Mesendoderm (in vitro differentiated cells): ENCODE measurements at regions not wholly inside any gene's neighbourhood (a gene's known extent, or its start where the extent isn't known, plus 50 kb on each side); places are given as distances from the start of the nearest gene placed in this dataset.

Experiments
- DNase-seq: peaks from one replicate; pipeline ENCODE4 v3.0.0; 2013
- H2AK5ac ChIP-seq: 2 replicates; pipeline ENCODE4 v1.6.1; 2013; ENCODE audit warnings: low read length, inconsistent platforms
- H2BK120ac ChIP-seq: 2 replicates; pipeline ENCODE4 v1.6.1; 2013; ENCODE audit warnings: low read depth, mild to moderate bottlenecking, low read length, moderate library complexity, mixed read lengths
- H2BK15ac ChIP-seq: replicated peaks from 2 replicates; pipeline ENCODE4 v1.6.1; 2013; ENCODE audit warnings: low read depth, mild to moderate bottlenecking, moderate library complexity
- H2BK5ac ChIP-seq: 2 replicates; pipeline ENCODE4 v1.6.1; 2013; ENCODE audit warnings: low read length, inconsistent platforms
- H3K18ac ChIP-seq: 2 replicates; pipeline ENCODE4 v1.6.1; 2013; ENCODE audit warnings: mild to moderate bottlenecking, low read length, mixed read lengths
- H3K23ac ChIP-seq: one replicate; pipeline ENCODE4 v1.6.1; 2013; ENCODE audit warnings: low read length
- H3K27ac ChIP-seq: 2 replicates; pipeline ENCODE4 v1.5.1; 2013; ENCODE audit warnings: low read depth, mild to moderate bottlenecking, inconsistent platforms, low read length, moderate library complexity
- H3K27me3 ChIP-seq: 2 replicates; pipeline ENCODE4 v1.6.1; 2013; ENCODE audit warnings: low read length, control low read depth, mild to moderate bottlenecking, inconsistent platforms; ENCODE audit not compliant: insufficient read depth, poor library complexity
- H3K36me3 ChIP-seq: 2 replicates; pipeline ENCODE4 v1.6.1; 2013; ENCODE audit warnings: low read length, inconsistent platforms; ENCODE audit not compliant: control insufficient read depth, insufficient read depth
- H3K4ac ChIP-seq: one replicate; pipeline ENCODE4 v1.6.1; 2013; ENCODE audit warnings: low read depth, mild to moderate bottlenecking, low read length, moderate library complexity
- H3K4me1 ChIP-seq: 2 replicates; pipeline ENCODE4 v1.6.1; 2013; ENCODE audit warnings: low read depth, low read length, inconsistent platforms; ENCODE audit not compliant: control insufficient read depth
- H3K4me2 ChIP-seq: 2 replicates; pipeline ENCODE4 v1.6.1; 2013; ENCODE audit warnings: low read length
- H3K4me3 ChIP-seq: 2 replicates; pipeline ENCODE4 v1.5.1; 2013; ENCODE audit warnings: mild to moderate bottlenecking, low read length
- H3K56ac ChIP-seq: one replicate; pipeline ENCODE4 v1.6.1; 2013; ENCODE audit warnings: low read length
- H3K79me1 ChIP-seq: 2 replicates; pipeline ENCODE4 v1.6.1; 2013; ENCODE audit warnings: low read length, inconsistent platforms
- H3K79me2 ChIP-seq: 2 replicates; pipeline ENCODE4 v1.6.1; 2013; ENCODE audit warnings: mild to moderate bottlenecking, low read length; ENCODE audit not compliant: control insufficient read depth, insufficient read depth
- H3K9ac ChIP-seq: 2 replicates; pipeline ENCODE4 v1.6.1; 2013; ENCODE audit warnings: low read length, inconsistent platforms
- H4K5ac ChIP-seq: one replicate; pipeline ENCODE4 v1.6.1; 2013; ENCODE audit warnings: low read length
- H4K8ac ChIP-seq: one replicate; pipeline ENCODE4 v1.6.1; 2013; ENCODE audit warnings: low read depth, mild to moderate bottlenecking, control low read depth, low read length, moderate library complexity
- WGBS: extraction: QIAGEN DNeasy Blood & Tissue Kit; methylation state at CpG from one replicate; pipeline ENCODE4 v1.1.7; 2013; ENCODE audit warnings: low lambda C conversion rate, missing lambda C conversion rate; ENCODE audit not compliant: insufficient coverage; ENCODE audit errors: extremely low coverage; 5-methylcytosine and 5-hydroxymethylcytosine counted together

DNA sequence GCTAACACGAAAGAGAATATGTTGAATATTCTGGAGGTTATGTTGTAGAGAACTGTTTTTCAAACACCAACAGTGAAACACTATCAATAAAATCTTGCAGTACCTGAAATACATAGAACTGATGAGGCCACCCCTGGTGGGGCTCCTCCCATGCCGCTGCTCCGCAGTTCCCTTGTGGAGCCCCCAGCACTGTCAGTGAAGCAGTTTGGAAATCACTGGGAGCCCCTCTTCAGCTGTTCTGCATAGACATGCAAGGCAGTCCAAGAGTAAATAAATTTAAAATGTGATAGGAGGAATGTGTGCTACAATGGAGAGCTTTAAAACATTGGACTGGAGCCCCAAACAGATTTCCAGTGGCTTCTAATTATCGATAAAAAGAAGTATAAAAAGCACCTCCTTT, 189.4 kb downstream of the FNDC1 start:
- Histone ChIP-seq H4K5ac (no peak overlapping the region), H3K18ac (no peak overlapping the region), H3K27me3 (no peaks in the 10 kb centered on the region), H3K4me2 (no peak overlapping the region), H2BK120ac (no peak overlapping the region), H3K79me2 (no peaks in the 10 kb centered on the region), H3K36me3 (no peaks in the 10 kb centered on the region), H3K4me3 (no peak overlapping the region), H3K4ac (no peak overlapping the region), H3K9ac (no peak overlapping the region), H2AK5ac (no peak overlapping the region), H4K8ac (no peak overlapping the region), H3K4me1 (no peaks in the 10 kb centered on the region), H3K23ac (no peak overlapping the region), H2BK5ac (no peak overlapping the region), H3K79me1 (no peaks in the 10 kb centered on the region), H2BK15ac (no peak overlapping the region), H3K56ac (no peak overlapping the region), H3K27ac (no peak overlapping the region)
- WGBS: no CpG with 5 or more reads among the region's 4 CpGs
- no peak for DNase-seq

DNA sequence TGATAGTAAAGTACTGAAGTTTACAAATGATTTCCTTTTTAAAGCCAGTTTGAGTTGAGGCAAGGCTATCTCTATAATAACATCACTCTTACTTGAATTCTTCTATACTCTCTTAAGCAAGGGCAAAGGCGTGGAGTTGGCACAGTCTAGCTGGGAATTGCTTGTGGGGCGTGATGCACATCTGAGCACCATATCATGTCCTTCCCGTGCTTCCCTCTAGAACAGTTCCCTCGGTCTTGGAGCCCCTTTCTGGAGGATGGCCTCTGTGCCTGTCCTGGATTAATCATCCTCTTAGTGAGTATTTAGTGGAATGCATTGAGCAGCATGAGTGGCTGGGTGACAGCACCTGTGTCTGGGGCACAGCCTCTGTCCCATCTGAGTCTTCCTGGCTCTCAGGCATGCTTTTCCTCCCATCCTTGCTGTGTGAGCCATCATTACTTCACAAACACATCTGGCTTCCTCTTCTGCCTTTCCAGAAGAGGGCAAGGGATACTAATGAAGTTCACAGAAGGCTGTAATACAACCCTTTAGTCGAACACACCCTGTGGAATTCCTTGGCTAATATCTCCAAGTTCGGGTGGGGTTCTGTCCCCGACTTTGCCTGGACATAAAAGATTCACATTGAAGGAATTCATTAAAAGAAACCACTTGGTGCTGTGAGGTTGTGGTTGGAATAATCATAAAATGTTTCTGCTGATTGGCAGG, 188.2 kb downstream of the FNDC1 start:
- Histone ChIP-seq H3K23ac (no peak overlapping the region), H3K4me2 (no peak overlapping the region), H3K27ac (no peak overlapping the region), H3K4me3 (no peak overlapping the region), H3K56ac (no peak overlapping the region), H3K79me1 (no peaks in the 10 kb centered on the region), H3K4ac (no peak overlapping the region), H3K79me2 (no peaks in the 10 kb centered on the region), H4K8ac (no peak overlapping the region), H2BK15ac (no peak overlapping the region), H3K9ac (no peak overlapping the region), H2AK5ac (no peak overlapping the region), H3K18ac (no peak overlapping the region), H3K36me3 (no peaks in the 10 kb centered on the region), H3K4me1 (no peaks in the 10 kb centered on the region), H4K5ac (no peak overlapping the region), H3K27me3 (no peaks in the 10 kb centered on the region), H2BK5ac (no peak overlapping the region), H2BK120ac (no peak overlapping the region)
- no peak for DNase-seq
- no CpG with 5 or more reads among the region's 7 CpGs for WGBS

DNA sequence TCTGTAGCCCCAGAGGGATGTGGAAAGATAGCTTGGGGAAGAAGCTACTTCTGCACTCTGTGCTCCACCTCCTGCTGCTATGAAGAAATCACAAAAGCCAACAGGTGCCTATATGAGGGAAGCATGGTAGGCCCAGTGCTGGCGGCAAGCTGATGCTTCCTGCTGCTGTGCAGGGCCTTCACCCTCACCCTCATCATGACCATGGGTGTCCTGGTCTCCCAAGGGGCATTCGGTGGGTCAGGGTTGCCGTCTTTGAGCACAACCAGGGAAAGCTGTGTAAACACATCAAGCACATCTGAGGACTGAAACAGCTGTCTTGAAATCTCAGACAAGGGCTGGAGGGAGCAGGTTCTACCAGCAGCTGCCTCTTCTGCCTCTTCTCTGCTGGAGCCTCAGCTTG, 184.0 kb downstream of the FNDC1 start:
- H2BK15ac ChIP-seq: no peak overlapping the region
- H2BK5ac ChIP-seq: no peak overlapping the region
- no peaks in the 10 kb centered on the region for H3K36me3 ChIP-seq
- no CpG with 5 or more reads among the region's 3 CpGs for WGBS
- H3K79me1 ChIP-seq: no peaks in the 10 kb centered on the region
- no peak overlapping the region for H3K4ac ChIP-seq
- H3K4me3 ChIP-seq: no peak overlapping the region
- H4K5ac ChIP-seq: no peak overlapping the region
- H2BK120ac ChIP-seq: no peak overlapping the region
- H3K79me2 ChIP-seq: no peaks in the 10 kb centered on the region
- no peak overlapping the region for H3K4me2 ChIP-seq
- H3K4me1 ChIP-seq: no peaks in the 10 kb centered on the region
- no peak overlapping the region for H3K23ac ChIP-seq
- no peaks in the 10 kb centered on the region for H3K27me3 ChIP-seq
- no peak overlapping the region for H3K56ac ChIP-seq
- DNase-seq: no peak
- H3K18ac ChIP-seq: no peak overlapping the region
- H2AK5ac ChIP-seq: no peak overlapping the region
- H4K8ac ChIP-seq: no peak overlapping the region
- no peak overlapping the region for H3K9ac ChIP-seq
- H3K27ac ChIP-seq: no peak overlapping the region

DNA sequence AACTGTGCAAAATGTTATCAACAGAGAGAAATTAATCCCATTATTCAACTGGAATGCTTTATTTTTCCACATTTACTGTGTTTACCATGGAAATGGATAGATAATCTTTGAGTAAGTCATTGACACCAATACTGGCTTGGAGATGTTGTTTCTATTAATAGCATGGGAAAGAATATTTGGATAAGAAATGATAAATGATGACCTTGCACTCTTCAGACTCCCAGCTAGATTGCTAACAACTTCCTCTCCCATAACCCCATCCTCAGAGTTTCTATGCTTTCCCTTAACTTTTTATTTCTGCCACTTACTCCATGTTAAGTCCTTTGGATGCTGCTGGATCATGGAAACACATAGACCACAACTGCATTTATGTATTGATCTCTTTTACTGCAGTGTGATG, 182.5 kb downstream of the FNDC1 start:
- Histone ChIP-seq H3K27me3 (no peaks in the 10 kb centered on the region), H3K56ac (no peak overlapping the region), H3K4me3 (no peak overlapping the region), H3K79me1 (no peaks in the 10 kb centered on the region), H3K4me1 (no peaks in the 10 kb centered on the region), H3K27ac (no peak overlapping the region), H3K23ac (no peak overlapping the region), H3K4ac (no peak overlapping the region), H2AK5ac (no peak overlapping the region), H4K8ac (no peak overlapping the region), H2BK120ac (no peak overlapping the region), H2BK15ac (no peak overlapping the region), H3K79me2 (no peaks in the 10 kb centered on the region), H3K9ac (no peak overlapping the region), H3K4me2 (no peak overlapping the region), H4K5ac (no peak overlapping the region), H2BK5ac (no peak overlapping the region), H3K36me3 (no peaks in the 10 kb centered on the region), H3K18ac (no peak overlapping the region)
- DNase-seq: no peak

DNA sequence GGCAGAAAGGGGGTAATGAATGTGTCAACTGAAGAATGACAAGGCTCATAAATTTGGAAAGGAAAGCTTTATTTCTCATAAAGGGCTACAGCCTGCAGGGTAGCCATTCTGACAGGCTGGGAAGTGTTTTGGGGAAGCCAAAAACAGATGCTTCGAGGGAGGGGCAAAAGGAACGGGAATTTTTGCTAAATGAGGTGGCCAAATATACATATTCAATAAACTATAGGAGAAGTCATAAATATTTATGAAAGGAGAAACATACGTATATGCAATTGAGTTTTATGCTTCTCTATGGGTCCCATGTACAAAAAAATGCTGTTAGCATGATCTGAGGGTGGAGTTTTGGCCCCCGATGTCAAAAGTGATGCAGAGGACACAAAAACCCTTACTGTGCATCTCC, 180.7 kb downstream of the FNDC1 start:
- Histone ChIP-seq H3K27ac (no peak overlapping the region), H2AK5ac (no peak overlapping the region), H3K79me1 (no peaks in the 10 kb centered on the region), H3K18ac (no peak overlapping the region), H3K56ac (no peak overlapping the region), H3K4me1 (no peaks in the 10 kb centered on the region), H3K36me3 (no peaks in the 10 kb centered on the region), H2BK15ac (no peak overlapping the region), H4K5ac (no peak overlapping the region), H3K4me3 (no peak overlapping the region), H2BK5ac (no peak overlapping the region), H3K4me2 (no peak overlapping the region), H2BK120ac (no peak overlapping the region), H4K8ac (no peak overlapping the region), H3K79me2 (no peaks in the 10 kb centered on the region), H3K27me3 (no peaks in the 10 kb centered on the region), H3K4ac (no peak overlapping the region), H3K23ac (no peak overlapping the region), H3K9ac (no peak overlapping the region)
- WGBS: no CpG with 5 or more reads among the region's 4 CpGs
- no peak for DNase-seq

DNA sequence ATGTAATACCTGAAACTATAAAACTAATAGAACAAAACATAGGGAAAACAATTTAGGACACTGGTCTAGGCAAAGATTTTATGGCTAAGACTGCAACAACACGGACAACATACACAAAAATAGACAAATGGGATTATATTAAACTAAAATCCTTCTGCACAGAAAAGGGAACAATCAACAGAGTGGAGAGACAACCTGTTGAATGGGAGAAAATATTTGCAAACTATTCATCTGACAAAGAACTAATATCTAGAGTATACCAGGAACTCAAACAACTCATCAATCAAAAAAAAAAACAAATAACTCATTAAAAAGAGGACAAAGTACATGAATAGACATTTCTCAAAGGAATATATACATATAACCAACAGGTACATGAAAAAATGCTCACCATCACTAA, 174.5 kb downstream of the FNDC1 start:
- Histone ChIP-seq H3K4me2 (no peak overlapping the region), H3K18ac (no peak overlapping the region), H3K36me3 (no peaks in the 10 kb centered on the region), H3K27me3 (no peaks in the 10 kb centered on the region), H3K9ac (no peak overlapping the region), H3K4ac (no peak overlapping the region), H3K79me1 (no peaks in the 10 kb centered on the region), H3K4me3 (no peak overlapping the region), H3K79me2 (no peaks in the 10 kb centered on the region), H2BK15ac (no peak overlapping the region), H3K23ac (no peak overlapping the region), H2BK5ac (no peak overlapping the region), H4K5ac (no peak overlapping the region), H3K27ac (no peak overlapping the region), H4K8ac (no peak overlapping the region), H2AK5ac (no peak overlapping the region), H2BK120ac (no peak overlapping the region), H3K4me1 (no peaks in the 10 kb centered on the region), H3K56ac (no peak overlapping the region)
- WGBS: no CpG with 5 or more reads among the region's 1 CpG
- no peak for DNase-seq
